Peyer's patch (tissue), 4 donors: ENCODE measurements at regions not wholly inside any gene's neighbourhood (a gene's known extent, or its start where the extent isn't known, plus 50 kb on each side); places are given as distances from the start of the nearest gene placed in this dataset.

Source experiments
- DNase-seq, 3 donors: peaks; one replicate each; pipeline ENCODE4 v3.0.0-alpha.2; 2017 to 2019
- H3K27ac ChIP-seq, 4 donors: fragments of 200-600 bp; sonication (generic); one replicate each; pipeline ENCODE4 v1.5.1; 2016 to 2019
- H3K27me3 ChIP-seq, 2 donors: fragments of 200-600 bp; sonication (generic); one replicate each; pipeline ENCODE4 v1.5.1; 2019
- H3K36me3 ChIP-seq, 3 donors: fragments of 200-600 bp; sonication (generic); one replicate each; pipeline ENCODE4 v1.5.1; 2016 to 2019
- H3K4me1 ChIP-seq, 4 donors: fragments of 200-600 bp; sonication (generic); one replicate each; pipeline ENCODE4 v1.5.1; 2016 to 2019
- H3K4me3 ChIP-seq, 4 donors: fragments of 200-600 bp; sonication (generic); 1 replicate in 3 of 4; 2 replicates in 1 of 4; pipeline ENCODE4 v1.5.1; 2016 to 2019; ENCODE audit warnings: mild to moderate bottlenecking in 1 of 4
- H3K9me3 ChIP-seq, 4 donors: fragments of 200-600 bp; sonication (generic); one replicate each; pipeline ENCODE4 v1.5.1; 2016 to 2019; ENCODE audit warnings: mild to moderate bottlenecking in 1 of 4
- POLR2A ChIP-seq, 2 donors: fragments of 450-650 bp; IDR thresholded peaks; one replicate each; pipeline ENCODE4 v1.5.1; 2017; ENCODE audit warnings: antibody characterized with exemption in 2 of 2, mild to moderate bottlenecking in 2 of 2, moderate library complexity in 2 of 2
- TF ChIP-seq, protein P1 (sequence below), 6 experiments: fragments of 450-650 bp in 4 of 6; fragments of 200-600 bp in 2 of 6; sonication (generic) in 1 of 6; IDR thresholded peaks; one replicate each; pipeline ENCODE4 v1.5.1; 2017 to 2019; ENCODE audit warnings: antibody characterized with exemption in 6 of 6, mild to moderate bottlenecking in 3 of 6, moderate library complexity in 1 of 6

DNA sequence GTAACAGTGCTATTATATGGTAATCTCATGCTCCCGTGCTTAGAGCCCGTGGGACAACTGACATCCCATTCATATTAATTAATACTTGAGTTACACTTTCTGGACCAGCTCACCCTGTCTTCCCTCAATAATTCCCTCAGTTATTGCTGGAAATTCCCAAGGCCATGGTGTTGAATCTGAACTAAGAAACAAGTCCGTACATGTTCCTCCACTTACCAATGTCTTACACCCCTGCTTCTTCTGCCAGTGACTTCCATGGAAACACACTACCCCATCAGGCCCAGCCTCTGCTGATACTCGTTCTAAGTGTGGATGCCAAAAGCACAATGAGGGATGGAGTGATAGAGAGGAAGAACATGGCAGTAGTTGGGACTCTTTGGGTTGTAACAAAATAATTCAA, 193.7 kb downstream of the RND3 start:
- Histone ChIP-seq H3K4me3 (no peak overlapping the region), H3K27ac (no peak overlapping the region), H3K27me3 (no peaks in the 10 kb centered on the region), H3K4me1 (no peaks in the 10 kb centered on the region), H3K36me3 (no peaks in the 10 kb centered on the region), H3K9me3 (no peaks in the 10 kb centered on the region)
- no peak for DNase-seq
- TF ChIP-seq POLR2A (IDR thresholded peaks at IDR 0.05) = no peak

DNA sequence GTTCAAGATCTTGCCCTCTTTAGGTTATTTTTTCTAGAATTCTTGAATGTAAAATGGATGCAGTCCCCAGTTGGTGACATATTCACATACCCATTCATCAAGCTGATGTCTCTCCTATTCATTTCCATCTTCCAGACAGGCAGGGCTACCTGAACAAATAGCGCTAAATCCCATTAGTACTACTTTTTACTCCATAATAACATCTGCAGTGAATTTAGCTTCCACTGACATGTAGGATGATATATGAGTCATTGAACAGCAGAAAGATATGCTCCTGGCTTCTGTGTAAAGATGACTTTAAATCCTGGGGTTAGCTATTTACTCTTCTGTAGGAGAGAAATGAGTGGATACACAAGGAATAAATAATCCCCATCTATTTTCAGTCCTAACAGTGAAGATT, 194.7 kb downstream of the RND3 start:
- Histone ChIP-seq H3K9me3 (no peaks in the 10 kb centered on the region), H3K27me3 (no peaks in the 10 kb centered on the region), H3K4me3 (no peak overlapping the region), H3K36me3 (no peaks in the 10 kb centered on the region), H3K4me1 (no peaks in the 10 kb centered on the region), H3K27ac (no peak overlapping the region)
- no peak for DNase-seq
- TF ChIP-seq, protein P1, sequence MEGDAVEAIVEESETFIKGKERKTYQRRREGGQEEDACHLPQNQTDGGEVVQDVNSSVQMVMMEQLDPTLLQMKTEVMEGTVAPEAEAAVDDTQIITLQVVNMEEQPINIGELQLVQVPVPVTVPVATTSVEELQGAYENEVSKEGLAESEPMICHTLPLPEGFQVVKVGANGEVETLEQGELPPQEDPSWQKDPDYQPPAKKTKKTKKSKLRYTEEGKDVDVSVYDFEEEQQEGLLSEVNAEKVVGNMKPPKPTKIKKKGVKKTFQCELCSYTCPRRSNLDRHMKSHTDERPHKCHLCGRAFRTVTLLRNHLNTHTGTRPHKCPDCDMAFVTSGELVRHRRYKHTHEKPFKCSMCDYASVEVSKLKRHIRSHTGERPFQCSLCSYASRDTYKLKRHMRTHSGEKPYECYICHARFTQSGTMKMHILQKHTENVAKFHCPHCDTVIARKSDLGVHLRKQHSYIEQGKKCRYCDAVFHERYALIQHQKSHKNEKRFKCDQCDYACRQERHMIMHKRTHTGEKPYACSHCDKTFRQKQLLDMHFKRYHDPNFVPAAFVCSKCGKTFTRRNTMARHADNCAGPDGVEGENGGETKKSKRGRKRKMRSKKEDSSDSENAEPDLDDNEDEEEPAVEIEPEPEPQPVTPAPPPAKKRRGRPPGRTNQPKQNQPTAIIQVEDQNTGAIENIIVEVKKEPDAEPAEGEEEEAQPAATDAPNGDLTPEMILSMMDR (IDR thresholded peaks at IDR 0.05) = no peak
- no peak for TF ChIP-seq POLR2A (IDR thresholded peaks at IDR 0.05)

DNA sequence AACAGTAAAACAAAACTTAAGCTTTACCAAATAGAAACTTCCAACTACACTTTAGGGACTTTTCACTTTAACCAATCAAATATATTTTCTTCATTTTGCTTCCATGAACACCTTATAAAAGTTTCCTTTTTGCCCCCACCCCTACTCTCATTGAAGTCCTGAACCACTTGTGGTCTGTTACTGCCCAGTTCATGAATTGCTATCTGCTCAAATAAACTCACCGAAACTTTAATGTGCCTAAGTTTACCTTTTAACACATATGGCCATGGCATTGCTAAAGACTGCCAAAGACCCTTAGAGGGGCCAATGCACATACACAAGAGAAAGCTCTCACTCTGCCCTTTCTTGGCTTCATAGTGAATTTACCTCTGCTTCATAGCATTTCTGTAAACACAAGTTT, 195.3 kb downstream of the RND3 start:
- no peak overlapping the region for H3K4me3 ChIP-seq
- H3K9me3 ChIP-seq = no peaks in the 10 kb centered on the region
- DNase-seq = no peak
- no peak overlapping the region for H3K27ac ChIP-seq
- H3K27me3 ChIP-seq = no peaks in the 10 kb centered on the region
- no peaks in the 10 kb centered on the region for H3K4me1 ChIP-seq
- no peaks in the 10 kb centered on the region for H3K36me3 ChIP-seq
- no peak for TF ChIP-seq POLR2A (IDR thresholded peaks at IDR 0.05)
- TF ChIP-seq, protein P1 (IDR thresholded peaks at IDR 0.05) = no peak

DNA sequence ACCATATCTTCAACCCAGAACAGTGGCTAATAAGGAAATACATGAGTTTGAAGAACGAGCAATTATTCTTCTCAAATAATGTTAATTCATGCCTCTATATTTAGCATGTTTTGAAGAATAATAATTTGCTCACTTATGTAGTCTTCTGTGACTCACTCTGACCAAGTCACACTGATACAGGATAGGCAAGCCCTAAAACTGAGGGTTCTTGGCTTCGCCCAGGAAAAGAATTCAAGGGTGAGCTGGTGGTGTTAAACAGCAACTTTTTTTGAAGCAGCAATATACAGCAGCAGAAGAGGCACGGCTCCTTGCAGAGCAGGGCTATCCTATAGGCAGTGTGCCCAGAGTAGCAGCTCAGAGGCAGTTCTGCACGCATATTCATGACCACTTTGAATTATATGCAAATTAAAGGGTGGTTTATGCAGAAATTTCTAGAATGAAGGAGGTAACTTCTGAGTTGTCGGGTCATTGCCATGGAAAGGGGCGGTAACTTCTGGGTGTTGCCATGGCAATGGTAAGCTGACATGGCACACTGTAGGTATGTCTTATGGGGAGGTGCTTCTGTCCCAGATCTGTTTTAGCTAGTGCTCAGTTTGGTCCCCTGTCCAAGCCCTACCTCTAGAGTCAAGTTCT, 200.6 kb downstream of the RND3 start:
- H3K4me1 ChIP-seq = peaks cover 0 to 2% (median 0%) of the 10 kb centered on the region in 4 donors
- H3K27me3 ChIP-seq = no peaks in the 10 kb centered on the region
- no peak for TF ChIP-seq POLR2A (IDR thresholded peaks at IDR 0.05)
- TF ChIP-seq, protein P1 (IDR thresholded peaks at IDR 0.05) = no peak
- H3K27ac ChIP-seq = no peak overlapping the region
- no peaks in the 10 kb centered on the region for H3K9me3 ChIP-seq
- H3K36me3 ChIP-seq = no peaks in the 10 kb centered on the region
- H3K4me3 ChIP-seq = no peak overlapping the region
- DNase-seq = no peak

DNA sequence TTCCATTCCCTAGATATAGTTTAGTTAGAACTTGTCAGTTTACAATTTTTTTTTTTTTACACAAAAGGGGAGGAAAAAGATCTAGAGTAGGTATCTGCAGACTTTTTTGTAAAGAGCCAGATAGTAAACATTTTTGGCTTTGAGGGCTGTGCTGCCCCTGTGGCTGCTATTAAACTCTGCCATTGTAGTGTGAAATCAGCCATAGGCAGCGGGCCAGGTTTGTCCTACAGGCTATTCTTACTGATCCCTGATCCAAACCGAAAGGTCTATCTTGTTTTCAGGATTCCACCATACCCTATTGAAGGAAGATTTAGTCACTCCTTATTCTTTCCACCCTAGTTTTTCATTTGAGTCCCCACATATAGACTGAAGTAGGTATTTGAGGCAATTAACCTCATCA, 203.4 kb downstream of the RND3 start:
- TF ChIP-seq, protein P1 (IDR thresholded peaks at IDR 0.05) = no peak
- TF ChIP-seq POLR2A (IDR thresholded peaks at IDR 0.05) = no peak
- DNase-seq = no peak
- H3K4me1 ChIP-seq = peaks cover 0 to 3% (median 0%) of the 10 kb centered on the region in 4 donors

DNA sequence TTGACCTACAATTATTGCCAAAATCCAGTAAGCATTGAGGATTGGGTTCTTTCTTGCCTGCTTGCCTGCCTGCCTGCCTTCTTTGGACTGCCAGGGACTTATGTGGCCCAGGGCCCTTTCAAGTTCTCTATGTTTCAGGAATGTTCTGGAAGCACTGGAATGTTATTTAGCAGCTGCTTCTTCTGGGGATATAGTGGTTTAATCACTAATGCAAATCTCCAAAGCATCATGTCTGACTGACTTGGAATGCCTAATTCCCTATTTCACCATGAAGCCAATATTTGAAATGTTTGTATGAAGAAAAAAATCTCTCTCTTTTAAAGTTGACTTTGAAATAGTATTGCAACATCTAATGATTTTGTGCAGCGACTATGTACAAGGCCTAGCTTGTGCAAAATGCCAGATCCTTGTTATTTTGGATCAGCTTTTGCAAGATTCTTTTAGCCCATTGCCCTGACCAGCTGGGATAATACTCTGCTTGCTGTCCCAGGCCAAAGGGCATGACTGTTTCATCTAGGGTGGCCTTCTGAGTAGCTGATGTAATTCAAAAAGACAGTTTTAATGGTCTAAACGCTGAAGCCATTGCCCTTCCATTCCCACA, 204.6 kb downstream of the RND3 start:
- no peaks in the 10 kb centered on the region for H3K27me3 ChIP-seq
- no peak overlapping the region for H3K27ac ChIP-seq
- TF ChIP-seq POLR2A (IDR thresholded peaks at IDR 0.05) = no peak
- TF ChIP-seq, protein P1 (IDR thresholded peaks at IDR 0.05) = no peak
- H3K4me1 ChIP-seq = peaks cover 0 to 3% (median 0%) of the 10 kb centered on the region in 4 donors
- H3K9me3 ChIP-seq = no peaks in the 10 kb centered on the region
- no peaks in the 10 kb centered on the region for H3K36me3 ChIP-seq
- no peak for DNase-seq
- no peak overlapping the region for H3K4me3 ChIP-seq

More for the DNA sequence above, 203.4 kb downstream of the RND3 start:
- Histone ChIP-seq H3K4me3 (no peak overlapping the region), H3K27me3 (no peaks in the 10 kb centered on the region), H3K36me3 (no peaks in the 10 kb centered on the region), H3K9me3 (no peaks in the 10 kb centered on the region), H3K27ac (no peak overlapping the region)
